ENCODE measurements at regions not wholly inside any gene's neighbourhood (a gene's known extent, or its start where the extent isn't known, plus 50 kb on each side); places are given as distances from the start of the nearest gene placed in this dataset.

- TF ChIP-seq CTCF (IDR thresholded peaks at IDR 0.05; ENCODE audit: insufficient read depth, low read depth, low read length) (no peak), EZH2 (IDR thresholded peaks at IDR 0.05; ENCODE audit: insufficient read depth, low read length) (no peak)
These were observed 74.9 kb downstream of the MIS18A start for GRCh38 chr21:32203877-32204480.
